Skin of body (tissue), 1 donor: ENCODE measurements at regions not wholly inside any gene's neighbourhood (a gene's known extent, or its start where the extent isn't known, plus 50 kb on each side); places are given as distances from the start of the nearest gene placed in this dataset.

Source experiments
- DNase-seq: peaks from one replicate; lab custom pipeline; 2025; lab: John Stamatoyannopoulos, UW

- peak; percentile 63 for DNase-seq
Measured at GRCh38 chr5:68534131-68534940, 318.8 kb downstream of the PIK3R1 start.

DNA sequence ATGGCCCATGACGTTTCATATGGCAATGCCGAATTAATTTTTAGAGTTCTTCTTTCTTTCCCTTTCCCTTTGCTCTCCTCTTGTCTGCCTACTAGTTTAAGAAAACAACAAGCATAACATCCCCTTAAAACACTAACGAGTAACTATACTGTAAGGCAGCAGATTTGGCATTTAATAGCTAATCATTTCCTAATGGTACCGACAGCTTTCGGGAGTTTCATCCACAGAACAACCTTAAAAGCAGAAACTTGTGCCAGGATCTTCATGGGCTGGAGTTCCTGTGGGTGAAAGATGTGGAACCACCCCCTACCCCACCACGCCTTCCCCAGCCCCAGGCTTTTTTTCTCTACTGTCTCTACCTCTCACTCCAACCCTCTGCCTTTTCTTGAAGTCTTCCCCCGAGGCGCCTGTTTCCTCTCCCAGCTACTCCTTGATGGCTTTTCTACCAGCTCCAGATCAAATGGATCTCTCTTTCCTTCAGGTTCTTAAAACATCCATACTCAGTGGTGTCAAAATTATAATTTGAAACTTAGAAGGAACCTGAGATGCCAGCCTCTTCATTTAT lies 319.5 kb downstream of the PIK3R1 start:
- DNase-seq = no peak

GRCh38 chr5:68538814-68539420 lies 323.4 kb downstream of the PIK3R1 start:
- DNase-seq = no peak

GRCh38 chr5:68540798-68541590 lies 325.4 kb downstream of the PIK3R1 start:
- no peak for DNase-seq

GRCh38 chr5:68542207-68542606 lies 326.7 kb downstream of the PIK3R1 start:
- DNase-seq = no peak

- DNase-seq = no peak
Measured at GRCh38 chr5:68543212-68543611, 327.7 kb downstream of the PIK3R1 start.

- no peak for DNase-seq
Measured at GRCh38 chr5:68544091-68544647, 328.6 kb downstream of the PIK3R1 start.

GRCh38 chr5:68544648-68545552 lies 329.3 kb downstream of the PIK3R1 start:
- DNase-seq = no peak

DNA sequence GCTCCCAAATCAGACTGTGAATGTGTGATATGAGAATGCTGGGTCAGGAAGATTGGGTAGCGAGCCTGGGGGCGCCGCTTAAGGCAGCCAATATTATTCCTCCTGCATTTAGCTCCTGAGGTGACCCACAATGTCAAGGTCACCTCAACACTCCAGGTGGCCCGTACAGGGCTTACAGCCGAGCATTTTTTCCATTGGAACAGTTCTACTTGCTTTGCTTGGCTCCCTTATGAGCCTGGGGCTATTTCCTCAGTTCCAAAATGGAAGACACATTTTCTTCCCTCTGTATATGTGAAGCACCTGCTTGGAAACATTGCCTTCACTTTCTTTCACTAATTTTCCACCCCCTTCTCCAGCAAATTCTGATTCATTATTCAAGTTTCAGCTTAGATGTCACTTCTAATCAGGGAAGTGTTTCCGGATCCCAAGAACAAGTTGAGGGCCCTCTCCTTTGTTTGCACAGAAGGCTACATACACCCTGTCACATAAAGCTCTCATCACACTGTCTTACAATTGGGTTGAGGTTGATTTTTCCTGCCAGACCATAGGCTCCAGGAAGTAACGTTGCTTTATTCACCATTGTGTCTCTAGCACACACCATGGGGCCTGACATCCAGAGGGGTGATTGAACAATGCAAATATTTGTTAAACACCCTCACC lies 330.2 kb downstream of the PIK3R1 start:
- DNase-seq = no peak

DNA sequence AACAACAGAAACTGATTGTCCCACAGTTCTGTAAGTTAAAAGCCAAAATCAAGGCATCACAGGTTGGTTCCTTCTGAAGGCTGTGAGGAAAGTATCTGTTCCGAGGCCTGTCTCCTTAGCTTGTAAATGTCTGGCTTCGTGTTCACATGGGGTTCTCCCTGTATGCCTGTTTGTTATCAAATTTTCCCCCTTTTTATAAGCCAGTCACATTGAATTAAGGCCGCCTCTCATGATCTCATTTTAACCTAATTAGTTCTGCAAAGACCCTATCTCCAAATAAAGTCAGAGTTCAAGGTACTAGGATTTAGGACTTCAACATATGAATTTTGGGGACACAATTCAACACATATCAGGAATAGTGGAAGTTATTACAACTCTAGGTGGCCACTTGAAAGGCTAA lies 331.5 kb downstream of the PIK3R1 start:
- DNase-seq = no peak

DNA sequence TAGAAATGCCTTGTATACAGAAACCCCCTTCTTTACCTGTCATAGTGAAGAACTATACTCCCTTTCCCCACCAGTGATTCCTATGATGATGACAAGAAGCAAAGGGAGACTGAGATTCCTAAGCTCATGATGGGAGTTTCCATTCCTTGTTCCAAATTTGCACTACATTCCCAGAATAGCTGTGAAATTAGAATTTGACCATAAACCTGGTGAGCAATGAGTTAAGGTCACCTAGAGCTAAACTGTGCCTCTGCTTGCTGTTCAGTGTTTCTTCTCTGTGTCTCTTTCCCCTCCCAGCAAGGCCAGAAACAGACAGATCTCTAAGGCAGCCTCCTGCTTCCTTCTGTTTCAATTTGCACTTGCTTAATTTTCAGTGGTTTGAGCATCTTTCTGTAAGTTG lies 332.1 kb downstream of the PIK3R1 start:
- DNase-seq = no peak

- peak; percentile 14 for DNase-seq
Measured at GRCh38 chr5:68548959-68549676, 333.6 kb downstream of the PIK3R1 start.

GRCh38 chr5:68550015-68550414 lies 334.5 kb downstream of the PIK3R1 start:
- DNase-seq = no peak

- no peak for DNase-seq
Measured at GRCh38 chr5:68551436-68551835, 335.9 kb downstream of the PIK3R1 start.

DNA sequence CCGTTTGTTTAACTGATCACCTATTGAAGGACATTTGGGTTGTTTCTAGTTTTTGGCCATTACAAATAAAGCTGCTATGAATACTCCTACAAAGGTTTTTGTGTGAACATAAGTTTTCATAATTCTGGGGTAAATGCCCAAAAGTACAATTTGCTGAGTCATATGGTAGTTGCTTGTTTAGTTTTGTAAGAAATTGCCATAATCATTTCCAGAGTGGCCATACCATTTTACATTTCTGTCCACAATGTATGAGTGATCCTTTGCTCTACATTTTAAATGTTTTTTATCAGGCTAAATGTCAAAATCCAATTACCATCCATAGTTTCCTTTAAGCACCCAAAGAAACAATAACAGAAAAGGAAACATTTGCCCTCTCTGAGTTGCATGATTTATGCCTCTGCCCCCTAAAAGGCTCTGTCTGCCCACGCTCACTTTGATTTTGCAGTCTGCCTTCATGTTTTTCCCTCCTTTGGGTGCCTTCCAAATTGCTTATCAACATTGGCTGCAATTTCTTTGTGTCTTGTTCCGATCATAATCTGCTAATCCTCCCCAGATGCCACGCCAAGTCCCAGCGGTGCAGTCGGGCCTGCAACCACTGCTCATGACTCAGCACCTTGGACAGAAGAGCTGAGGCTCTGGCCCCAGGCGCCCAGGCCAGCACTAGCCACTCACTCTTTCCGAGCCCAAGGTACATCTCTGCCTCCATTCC lies 339.2 kb downstream of the PIK3R1 start:
- DNase-seq = peak; percentile 26

DNA sequence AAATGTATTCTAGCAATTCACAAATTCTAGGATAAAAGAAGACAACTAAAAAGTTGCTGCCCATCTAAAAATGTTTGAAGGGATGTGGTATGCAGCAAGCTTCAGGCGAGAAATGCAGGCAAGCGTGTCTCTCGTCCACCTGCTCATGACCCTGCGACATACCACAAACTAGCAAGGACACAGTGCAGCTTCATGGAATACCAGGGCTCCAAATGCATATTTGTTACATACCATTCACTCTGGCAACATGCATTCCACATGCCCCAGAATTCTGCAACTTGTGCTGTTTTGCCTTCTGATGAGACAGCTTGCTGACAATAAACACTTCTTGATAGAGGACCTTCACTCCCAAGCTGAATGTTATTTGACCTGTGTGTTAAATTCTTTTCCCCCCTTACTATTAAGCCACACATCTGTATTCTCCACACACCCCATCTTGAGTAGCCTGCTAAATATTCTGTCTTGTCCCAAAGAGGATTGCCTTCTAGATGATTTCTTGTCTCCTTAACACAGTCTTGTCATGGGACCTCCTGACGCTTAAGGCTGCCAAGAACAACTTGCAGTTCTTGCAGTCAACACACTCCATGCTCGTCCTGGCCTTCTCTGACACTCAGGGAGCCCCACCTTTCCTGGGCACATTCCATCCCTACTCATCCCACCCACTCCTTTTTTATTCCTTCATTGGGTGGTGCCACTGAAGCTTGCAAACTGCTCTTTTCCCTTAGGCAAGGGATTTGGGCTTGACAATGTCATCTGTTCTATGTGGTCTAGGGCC lies 340.5 kb downstream of the PIK3R1 start:
- no peak for DNase-seq

DNA sequence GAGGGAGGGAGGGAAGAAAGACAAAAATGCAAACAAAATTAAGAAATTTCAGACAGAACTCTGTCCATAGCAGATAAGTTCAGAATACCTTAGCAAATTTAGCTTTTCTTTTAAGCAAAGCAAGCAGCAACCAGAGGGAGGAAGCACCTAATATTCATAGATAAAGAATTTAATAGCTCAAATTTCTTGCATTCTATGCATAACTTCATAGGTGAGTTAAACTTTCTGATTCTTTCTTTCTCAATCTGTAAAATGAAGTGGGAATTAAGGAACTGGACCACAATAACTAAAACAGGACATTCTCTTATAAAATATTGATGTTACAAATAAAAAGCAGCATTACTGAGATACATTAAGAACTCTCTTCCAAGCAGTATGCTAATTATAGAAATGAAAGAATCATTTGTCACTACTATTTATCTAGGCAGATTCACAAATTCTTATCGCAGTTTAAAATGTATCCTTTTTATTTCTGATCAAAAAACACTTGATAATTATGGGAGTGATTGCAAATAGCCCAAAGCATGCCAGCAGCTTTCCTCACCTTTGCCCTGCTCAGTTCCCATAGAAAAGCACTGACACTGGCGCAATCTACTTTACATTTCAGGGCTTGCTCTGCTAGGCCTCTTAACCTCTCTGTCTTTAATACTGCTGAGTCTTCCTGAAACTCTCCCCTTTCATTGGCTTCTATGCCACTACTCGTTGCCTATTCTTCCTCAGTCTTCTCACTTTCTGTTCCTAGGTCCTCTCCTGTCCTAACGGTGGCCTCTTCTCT lies 341.8 kb downstream of the PIK3R1 start:
- no peak for DNase-seq
